IMR-90 (cell line): ENCODE measurements at regions not wholly inside any gene's neighbourhood (a gene's known extent, or its start where the extent isn't known, plus 50 kb on each side); places are given as distances from the start of the nearest gene placed in this dataset.

Experiments used
- ATAC-seq: fragments of 200-7000 bp; cut with Tn5 transposase; 2 replicates; pipeline ENCODE4 v1.9.1; 2020; ENCODE audit warnings: low read depth, mild to moderate bottlenecking, moderate library complexity
- BruUV-seq: library from RNA; stranded (reverse); fragments of 400-500 nt; replicated peaks from 2 replicates; lab custom pipeline; 2021; lab: Mats Ljungman, UMichigan
- CTCF ChIA-PET: fragments of 300-600 bp; formaldehyde crosslinking; extraction: SDS; loops from one replicate; lab custom pipeline; 2021; ENCODE audit warnings: antibody characterized with exemption; lab: Yijun Ruan, JAX
- POLR2A ChIA-PET: fragments of 300-600 bp; sonication (Branson Sonifier 250); formaldehyde crosslinking; loops from one replicate; lab custom pipeline; 2022; ENCODE audit warnings: antibody characterized with exemption; ENCODE audit not compliant: unreplicated experiment; lab: Charles Lee
- DNase-seq: peaks from one replicate; pipeline ENCODE4 v3.0.0; 2013
- H2AFZ ChIP-seq: replicated peaks from 2 replicates; pipeline ENCODE3; 2013; ENCODE audit warnings: low read length, mild to moderate bottlenecking; ENCODE audit not compliant: poor library complexity
- H2AK5ac ChIP-seq: 2 replicates; pipeline ENCODE4 v1.6.1; 2013; ENCODE audit warnings: low read depth, low read length, inconsistent platforms
- H2AK9ac ChIP-seq: replicated peaks from 2 replicates; pipeline ENCODE3; 2013; ENCODE audit warnings: mild to moderate bottlenecking, low read depth, low read length, moderate library complexity; ENCODE audit not compliant: poor library complexity
- H2BK120ac ChIP-seq: 2 replicates; pipeline ENCODE4 v1.6.1; 2013; ENCODE audit warnings: low read depth, low read length, inconsistent platforms
- H2BK15ac ChIP-seq: 3 replicates; pipeline ENCODE4 v1.6.1; 2013; ENCODE audit warnings: low read depth, low read length, inconsistent platforms
- H2BK20ac ChIP-seq: 2 replicates; pipeline ENCODE4 v1.6.1; 2013; ENCODE audit warnings: low read depth, mild to moderate bottlenecking, inconsistent platforms, low read length, moderate library complexity
- H2BK5ac ChIP-seq: 2 replicates; pipeline ENCODE4 v1.6.1; 2013; ENCODE audit warnings: mild to moderate bottlenecking, low read depth, low read length, inconsistent platforms; ENCODE audit not compliant: poor library complexity, severe bottlenecking
- H3K14ac ChIP-seq: replicated peaks from 2 replicates; pipeline ENCODE4 v1.6.1; 2013; ENCODE audit warnings: low read depth, low read length, inconsistent platforms
- H3K18ac ChIP-seq: 2 replicates; pipeline ENCODE4 v1.6.1; 2013; ENCODE audit warnings: low read depth, low read length, control low read depth
- H3K23ac ChIP-seq: 2 replicates; pipeline ENCODE4 v1.6.1; 2013; ENCODE audit warnings: low read depth, low read length, inconsistent platforms
- H3K27ac ChIP-seq: 2 replicates; pipeline ENCODE4 v1.5.1; 2013; ENCODE audit warnings: mild to moderate bottlenecking, control low read depth, low read length; ENCODE audit not compliant: insufficient read depth
- H3K27me3 ChIP-seq: 2 replicates; pipeline ENCODE4 v1.6.1; 2013; ENCODE audit warnings: low read length; ENCODE audit not compliant: control insufficient read depth, insufficient read depth
- H3K36me3 ChIP-seq: 2 replicates; pipeline ENCODE4 v1.6.1; 2013; ENCODE audit warnings: low read length, mixed read lengths; ENCODE audit not compliant: control insufficient read depth, insufficient read depth
- H3K4ac ChIP-seq: 2 replicates; pipeline ENCODE4 v1.6.1; 2013; ENCODE audit warnings: low read depth, low read length, inconsistent platforms
- H3K4me1 ChIP-seq: 2 replicates; pipeline ENCODE4 v1.6.1; 2013; ENCODE audit warnings: low read length, mixed read lengths; ENCODE audit not compliant: control insufficient read depth, insufficient read depth
- H3K4me2 ChIP-seq: 2 replicates; pipeline ENCODE4 v1.6.1; 2013; ENCODE audit warnings: low read depth, mild to moderate bottlenecking, control low read depth, low read length, moderate library complexity
- H3K4me3 ChIP-seq: 2 replicates; pipeline ENCODE4 v1.5.1; 2013; ENCODE audit warnings: low read depth, mild to moderate bottlenecking, control low read depth, low read length, moderate library complexity; ENCODE audit not compliant: insufficient read depth
- H3K56ac ChIP-seq: 2 replicates; pipeline ENCODE4 v1.6.1; 2013; ENCODE audit warnings: low read length, inconsistent platforms; ENCODE audit not compliant: insufficient read depth; ENCODE audit errors: extremely low read depth
- H3K79me1 ChIP-seq, 2 experiments: 2 replicates each; pipeline ENCODE4 v1.6.1; 2013; ENCODE audit warnings: low read length in 2 of 2, inconsistent platforms in 1 of 2, low read depth in 1 of 2
- H3K9ac ChIP-seq: 2 replicates; pipeline ENCODE4 v1.6.1; 2013; ENCODE audit warnings: low read depth, low read length, control low read depth
- H3K9me1 ChIP-seq: 2 replicates; pipeline ENCODE4 v1.6.1; 2013; ENCODE audit warnings: low read length, inconsistent platforms; ENCODE audit not compliant: insufficient read depth
- H3K9me3 ChIP-seq: 2 replicates; pipeline ENCODE4 v1.6.1; 2013; ENCODE audit warnings: low read length; ENCODE audit not compliant: control insufficient read depth, insufficient read depth
- H4K20me1 ChIP-seq: 2 replicates; pipeline ENCODE4 v1.6.1; 2013; ENCODE audit warnings: low read length, inconsistent platforms; ENCODE audit not compliant: insufficient read depth
- H4K5ac ChIP-seq: 2 replicates; pipeline ENCODE4 v1.6.1; 2013; ENCODE audit warnings: mild to moderate bottlenecking, low read depth, low read length, control low read depth
- H4K8ac ChIP-seq, 2 experiments: 2 replicates each; pipeline ENCODE4 v1.6.1; 2013; ENCODE audit warnings: low read depth in 2 of 2, low read length in 2 of 2, control low read depth in 1 of 2, inconsistent platforms in 1 of 2
- H4K91ac ChIP-seq: 2 replicates; pipeline ENCODE4 v1.6.1; 2013; ENCODE audit warnings: low read depth, low read length, inconsistent platforms; ENCODE audit not compliant: insufficient read depth
- BHLHE40 ChIP-seq: fragments of 150-350 bp; IDR thresholded peaks from 2 replicates; pipeline ENCODE4 v1.6.1; 2016; ENCODE audit warnings: mild to moderate bottlenecking, low read depth, low read length
- CEBPB ChIP-seq: IDR thresholded peaks from 2 replicates; pipeline ENCODE4 v1.6.1; 2012; ENCODE audit warnings: low read depth, low read length, improper control_type of control experiment
- FOS ChIP-seq: fragments of 150-350 bp; IDR thresholded peaks from 2 replicates; pipeline ENCODE4 v1.6.1; 2016; ENCODE audit warnings: low read depth, low read length
- RCOR1 ChIP-seq: IDR thresholded peaks from 2 replicates; pipeline ENCODE4 v1.6.1; 2012; ENCODE audit warnings: mild to moderate bottlenecking, low read length, improper control_type of control experiment; ENCODE audit not compliant: insufficient replicate concordance
- WGBS, 2 experiments: methylation state at CpG; one replicate each; pipeline versions ENCODE4 v1.1.5 to v1.1.7; 2013; ENCODE audit warnings: missing lambda C conversion rate in 2 of 2; ENCODE audit not compliant: insufficient read length in 1 of 2; ENCODE audit errors: extremely low coverage in 2 of 2; 5-methylcytosine and 5-hydroxymethylcytosine counted together
- dilution Hi-C: fragments of 300-500 bp; cut with HindIII; formaldehyde crosslinking; loops from one replicate; pipeline ENCODE4 v1.14.3; 2018; ENCODE audit warnings: low sequenced_read_pairs; ENCODE audit not compliant: unreplicated experiment
- in situ Hi-C: fragments of 300-500 bp; cut with MboI; formaldehyde crosslinking; loops from 3 replicates; pipeline ENCODE4 v1.14.3; 2019; ENCODE audit warnings: low sequenced_read_pairs, inconsistent platforms, mixed read lengths
- intact Hi-C: fragments of 100-400 bp; cut with micrococcal nuclease; formaldehyde crosslinking; loops from 2 replicates; pipeline ENCODE4 v1.10.0; 2022

GRCh38 chr2:158004126-158004764 is 97.4 kb upstream of the UPP2 start:
- BruUV-seq: no TSS peak
- Histone ChIP-seq H2BK20ac (no peak overlapping the region), H4K20me1 (no peaks in the 10 kb centered on the region), H3K9me1 (no peaks in the 10 kb centered on the region), H4K5ac (no peak overlapping the region), H2AK5ac (no peak overlapping the region), H2BK5ac (no peak overlapping the region), H3K9me3 (no peaks in the 10 kb centered on the region), H2AFZ (no peak overlapping the region), H2AK9ac (no peak overlapping the region), H3K18ac (no peak overlapping the region), H3K27me3 (no peaks in the 10 kb centered on the region; the same call in none of the 2 replicates), H3K4me2 (no peak overlapping the region), H2BK120ac (no peak overlapping the region), H3K56ac (no peak overlapping the region), H3K79me1 (no peaks in the 10 kb centered on the region), H3K14ac (no peak overlapping the region), H3K9ac (no peak overlapping the region), H3K4ac (no peak overlapping the region), H4K91ac (no peak overlapping the region), H3K23ac (no peak overlapping the region), H3K4me1 (no peaks in the 10 kb centered on the region), H4K8ac (no peak overlapping the region), H2BK15ac (no peak overlapping the region), H3K27ac (no peak overlapping the region), H3K4me3 (no peak overlapping the region), H3K36me3 (no peaks in the 10 kb centered on the region)
- no peak for ATAC-seq
- in situ Hi-C loops (loop anchor here (10.0 to 25.0 kb wide), 2 partner anchors 367 to 509 kb away; partner anchors contain the start of gene ACVR1C), intact Hi-C loops (loop anchor here (10.0 kb wide), 1 partner anchor 129 kb away; the partner anchor contains the start of gene ACVR1), dilution Hi-C loops (no loop called here)
- ChIA-PET CTCF (interaction anchor here (0.6 to 0.9 kb wide), 5 partner anchors 20 to 750 kb away, joined by 3 to 5 read pairs (median 3); no protein-coding TSS in a partner anchor), POLR2A (no interaction called here)
- no CpG with 5 or more reads among the region's 8 CpGs for WGBS, 2 experiments
- DNase-seq: no peak
- TF ChIP-seq CEBPB (no peak), BHLHE40 (no peak), FOS (peak; percentile 19; the same call in 1 of the 2 replicates), RCOR1 (no peak)
